A549 (cell line): ENCODE measurements at regions not wholly inside any gene's neighbourhood (a gene's known extent, or its start where the extent isn't known, plus 50 kb on each side); places are given as distances from the start of the nearest gene placed in this dataset.

Experiments used
- ATAC-seq, 2 experiments: fragments of 200-7000 bp in 1 of 2; fragments of >200 bp in 1 of 2; cut with Nextera tagmentation in 1 of 2; cut with Tn5 transposase in 1 of 2; 3 replicates each; pipeline versions ENCODE4 v1.8.0 to v1.9.1; 2018 to 2020; ENCODE audit warnings: mild to moderate bottlenecking in 1 of 2, moderate library complexity in 1 of 2
- CTCF ChIA-PET: fragments of 300-600 bp; sonication (Branson Sonifier 250); formaldehyde crosslinking; extraction: SDS; loops from one replicate; lab custom pipeline; 2021; ENCODE audit warnings: antibody characterized with exemption, inconsistent platforms; lab: Yijun Ruan, JAX
- POLR2A ChIA-PET: fragments of 350-600 bp; formaldehyde crosslinking; extraction: SDS; loops from one replicate; lab custom pipeline; 2021; ENCODE audit warnings: antibody characterized with exemption, inconsistent platforms; lab: Yijun Ruan, JAX
- DNase-seq, 2 experiments: peaks; one replicate each; pipeline versions ENCODE4 v3.0.0 to v3.0.0-alpha.2; 2011 to 2016; ENCODE audit warnings: low read depth in 1 of 2, low spot score in 1 of 2
- FAIRE-seq: peaks from 2 replicates; lab custom pipeline; 2011; peaks lifted over from hg19 to GRCh38; lab: Jason Lieb, UNC
- H3K27ac ChIP-seq, 2 experiments: fragments of >200 bp; sonication (Bioruptor Twin); formaldehyde crosslinking; 3 replicates each; pipeline ENCODE4 v1.5.1; 2016 to 2017
- H3K4me1 ChIP-seq: fragments of >200 bp; sonication (Bioruptor Twin); formaldehyde crosslinking; 3 replicates; pipeline ENCODE4 v1.6.1; 2016
- H3K4me2 ChIP-seq: fragments of >200 bp; sonication (Bioruptor Twin); formaldehyde crosslinking; 3 replicates; pipeline ENCODE4 v1.6.1; 2016
- H3K4me3 ChIP-seq: fragments of >200 bp; sonication (Bioruptor Twin); formaldehyde crosslinking; 3 replicates; pipeline ENCODE4 v1.5.1; 2016
- H3K9me3 ChIP-seq: fragments of >200 bp; sonication (Bioruptor Twin); formaldehyde crosslinking; 3 replicates; pipeline ENCODE4 v1.6.1; 2016
- CEBPB ChIP-seq, 2 experiments: fragments of >200 bp in 1 of 2; sonication (Bioruptor Twin) in 1 of 2; formaldehyde crosslinking in 1 of 2; IDR thresholded peaks; 2 replicates each; pipeline ENCODE4 v1.6.1; 2012 to 2016
- CHD4 ChIP-seq: fragments of 200-600 bp; sonication (generic); IDR thresholded peaks from 2 replicates; pipeline ENCODE4 v1.6.1; 2016; ENCODE audit warnings: antibody characterized with exemption, mild to moderate bottlenecking, borderline replicate concordance
- EHMT2 ChIP-seq: fragments of 200-600 bp; sonication (generic); IDR thresholded peaks from 2 replicates; pipeline ENCODE4 v1.6.1; 2016; ENCODE audit warnings: antibody characterized with exemption, low read depth, mild to moderate bottlenecking, moderate library complexity
- EP300 ChIP-seq, 2 experiments: fragments of >200 bp; sonication (Bioruptor Twin); formaldehyde crosslinking; IDR thresholded peaks; 2 replicates in 1 of 2; 3 replicates in 1 of 2; pipeline ENCODE4 v1.6.1; 2016 to 2017
- FOXS1 ChIP-seq: fragments of 250-450 bp; sonication (Bioruptor Pico); IDR thresholded peaks from 2 replicates; pipeline ENCODE4 v1.5.0; 2020; ENCODE audit warnings: mild to moderate bottlenecking, moderate library complexity
- HOXB13 ChIP-seq: fragments of 250-450 bp; sonication (Bioruptor Pico); IDR thresholded peaks from 2 replicates; pipeline ENCODE4 v1.5.0; 2020; ENCODE audit warnings: low read depth, mild to moderate bottlenecking, moderate library complexity
- JUN ChIP-seq, 2 experiments: fragments of >200 bp; sonication (Bioruptor Twin); formaldehyde crosslinking; IDR thresholded peaks; 2 replicates in 1 of 2; 3 replicates in 1 of 2; pipeline ENCODE4 v1.6.1; 2016 to 2017
- JUNB ChIP-seq: fragments of >200 bp; sonication (Bioruptor Twin); formaldehyde crosslinking; IDR thresholded peaks from 2 replicates; pipeline ENCODE4 v1.6.1; 2016
- MAFK ChIP-seq: fragments of 450-650 bp; IDR thresholded peaks from 2 replicates; pipeline ENCODE4 v1.6.1; 2014; ENCODE audit not compliant: partially characterized antibody
- NFE2L2 ChIP-seq: fragments of 150-350 bp; conservative IDR thresholded peaks from 2 replicates; pipeline ENCODE4 v1.6.1; 2014; ENCODE audit warnings: low read length
- NPAS2 ChIP-seq: fragments of 250-450 bp; sonication (Bioruptor Pico); IDR thresholded peaks from 2 replicates; pipeline ENCODE4 v1.8.0; 2022; ENCODE audit warnings: mild to moderate bottlenecking, moderate library complexity, borderline replicate concordance
- POLR2A ChIP-seq: IDR thresholded peaks from 2 replicates; pipeline ENCODE4 v1.6.1; 2012; ENCODE audit warnings: mild to moderate bottlenecking, low read length
- RCOR1 ChIP-seq: fragments of 150-350 bp; IDR thresholded peaks from 2 replicates; pipeline ENCODE4 v1.6.1; 2014; ENCODE audit warnings: antibody characterized with exemption, low read length, low read depth
- RNF2 ChIP-seq: fragments of 200-600 bp; sonication (generic); IDR thresholded peaks from 2 replicates; pipeline ENCODE4 v1.6.1; 2016; ENCODE audit warnings: low read depth, mild to moderate bottlenecking, antibody characterized with exemption, moderate library complexity, borderline replicate concordance
- SMC3 ChIP-seq: fragments of >200 bp; sonication (Bioruptor Twin); formaldehyde crosslinking; IDR thresholded peaks from 3 replicates; pipeline ENCODE4 v1.6.1; 2018; ENCODE audit warnings: inconsistent platforms
- ZFP36 ChIP-seq: fragments of 450-650 bp; IDR thresholded peaks from 2 replicates; pipeline ENCODE4 v1.6.1; 2014; ENCODE audit warnings: borderline replicate concordance; ENCODE audit not compliant: partially characterized antibody
- TF ChIP-seq, protein P1 (sequence below): fragments of 450-650 bp; IDR thresholded peaks from 2 replicates; pipeline ENCODE4 v1.6.1; 2014; ENCODE audit warnings: antibody characterized with exemption
- TF ChIP-seq, protein P2 (sequence below): fragments of >200 bp; sonication (Bioruptor Twin); formaldehyde crosslinking; IDR thresholded peaks from 3 replicates; pipeline ENCODE4 v1.6.1; 2016
- TF ChIP-seq, protein P3 (sequence below): fragments of 200-600 bp; sonication (generic); IDR thresholded peaks from 2 replicates; pipeline ENCODE4 v1.6.1; 2016; ENCODE audit warnings: antibody characterized with exemption, mild to moderate bottlenecking, moderate library complexity
- TF ChIP-seq, protein P4 (sequence below): fragments of >200 bp; sonication (Bioruptor Twin); formaldehyde crosslinking; IDR thresholded peaks from 3 replicates; pipeline ENCODE4 v1.5.1; 2016
- TF ChIP-seq, protein P5 (sequence below): IDR thresholded peaks from 2 replicates; pipeline ENCODE4 v1.6.1; 2012
- TF ChIP-seq, protein P6 (sequence below): fragments of 250-450 bp; sonication (Bioruptor Pico); IDR thresholded peaks from 2 replicates; pipeline ENCODE4 v1.5.0; 2021; ENCODE audit warnings: mild to moderate bottlenecking, moderate library complexity, borderline replicate concordance

DNA sequence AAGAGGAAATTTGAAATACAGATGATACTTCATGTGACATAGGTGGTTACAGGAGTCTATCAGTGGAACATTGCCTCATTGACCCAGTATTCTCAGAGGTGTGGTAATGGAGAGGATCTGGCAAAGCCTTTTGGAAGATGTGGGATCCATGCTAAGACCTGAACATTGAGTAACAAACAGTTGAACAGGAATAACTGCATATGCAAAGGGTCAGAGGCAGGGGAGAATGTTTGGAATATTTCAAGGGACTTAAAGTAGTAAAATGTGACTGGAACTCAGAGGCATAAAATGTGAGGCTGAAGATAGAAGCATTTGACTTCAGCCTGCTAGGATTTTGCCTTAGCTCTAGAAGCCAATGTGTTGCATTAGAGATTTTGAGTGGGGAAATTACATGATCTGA is 300.2 kb upstream of the ETAA1 start:
- POLR2A ChIA-PET: no interaction called here

DNA sequence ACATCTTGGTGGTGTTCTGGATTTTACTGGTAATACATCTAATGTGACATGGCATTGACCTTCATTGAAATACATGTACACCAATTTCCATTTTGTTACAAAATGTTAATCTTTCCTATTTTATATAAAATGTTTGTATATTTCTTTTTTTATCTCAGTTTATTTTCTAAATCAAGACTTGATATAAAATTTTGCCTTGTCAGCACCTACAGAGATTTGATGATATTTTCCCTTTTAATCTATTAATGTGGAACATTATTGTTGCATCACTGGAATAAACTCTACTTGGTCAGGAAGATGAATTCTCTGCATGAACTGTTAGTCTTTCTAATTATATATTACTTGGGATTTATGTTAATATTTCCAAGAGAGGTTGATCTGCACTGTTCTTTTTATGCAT is 294.0 kb upstream of the ETAA1 start:
- no peaks in the 10 kb centered on the region for H3K4me1 ChIP-seq
- ChIA-PET CTCF (no interaction called here), POLR2A (no interaction called here)
- TF ChIP-seq, protein P1, sequence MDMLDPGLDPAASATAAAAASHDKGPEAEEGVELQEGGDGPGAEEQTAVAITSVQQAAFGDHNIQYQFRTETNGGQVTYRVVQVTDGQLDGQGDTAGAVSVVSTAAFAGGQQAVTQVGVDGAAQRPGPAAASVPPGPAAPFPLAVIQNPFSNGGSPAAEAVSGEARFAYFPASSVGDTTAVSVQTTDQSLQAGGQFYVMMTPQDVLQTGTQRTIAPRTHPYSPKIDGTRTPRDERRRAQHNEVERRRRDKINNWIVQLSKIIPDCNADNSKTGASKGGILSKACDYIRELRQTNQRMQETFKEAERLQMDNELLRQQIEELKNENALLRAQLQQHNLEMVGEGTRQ: no peak
- peak; percentile 83 for TF ChIP-seq MAFK
- H3K9me3 ChIP-seq: peaks cover 14% of the 10 kb centered on the region; the same call in 2 of the 3 replicates
- no peak overlapping the region for H3K4me3 ChIP-seq
- FAIRE-seq (no peak), ATAC-seq (no peak), DNase-seq (no peak)
- H3K4me2 ChIP-seq: no peak overlapping the region
- no peak overlapping the region for H3K27ac ChIP-seq

More for the DNA sequence above, 300.2 kb upstream of the ETAA1 start:
- Histone ChIP-seq H3K4me1 (no peaks in the 10 kb centered on the region), H3K4me3 (no peak overlapping the region), H3K4me2 (no peak overlapping the region), H3K27ac (no peak overlapping the region), H3K9me3 (no peaks in the 10 kb centered on the region)
- CTCF ChIA-PET: no interaction called here
- FAIRE-seq: no peak
- TF ChIP-seq HOXB13 (CRISPR knock-in tag) (no peak), CHD4 (no peak), JUN (IDR thresholded peaks at IDR 0.05) (no peak), POLR2A (no peak), RCOR1 (no peak), CEBPB (IDR thresholded peaks at IDR 0.05) (no peak), NFE2L2 (no peak), EHMT2 (no peak), ZFP36 (no peak), SMC3 (no peak), RNF2 (no peak), NPAS2 (CRISPR knock-in tag) (no peak), FOXS1 (CRISPR knock-in tag) (no peak), JUNB (no peak), EP300 (IDR thresholded peaks at IDR 0.05) (no peak)
- TF ChIP-seq, protein P2, sequence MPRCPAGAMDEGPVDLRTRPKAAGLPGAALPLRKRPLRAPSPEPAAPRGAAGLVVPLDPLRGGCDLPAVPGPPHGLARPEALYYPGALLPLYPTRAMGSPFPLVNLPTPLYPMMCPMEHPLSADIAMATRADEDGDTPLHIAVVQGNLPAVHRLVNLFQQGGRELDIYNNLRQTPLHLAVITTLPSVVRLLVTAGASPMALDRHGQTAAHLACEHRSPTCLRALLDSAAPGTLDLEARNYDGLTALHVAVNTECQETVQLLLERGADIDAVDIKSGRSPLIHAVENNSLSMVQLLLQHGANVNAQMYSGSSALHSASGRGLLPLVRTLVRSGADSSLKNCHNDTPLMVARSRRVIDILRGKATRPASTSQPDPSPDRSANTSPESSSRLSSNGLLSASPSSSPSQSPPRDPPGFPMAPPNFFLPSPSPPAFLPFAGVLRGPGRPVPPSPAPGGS: no peak
- TF ChIP-seq, protein P3, sequence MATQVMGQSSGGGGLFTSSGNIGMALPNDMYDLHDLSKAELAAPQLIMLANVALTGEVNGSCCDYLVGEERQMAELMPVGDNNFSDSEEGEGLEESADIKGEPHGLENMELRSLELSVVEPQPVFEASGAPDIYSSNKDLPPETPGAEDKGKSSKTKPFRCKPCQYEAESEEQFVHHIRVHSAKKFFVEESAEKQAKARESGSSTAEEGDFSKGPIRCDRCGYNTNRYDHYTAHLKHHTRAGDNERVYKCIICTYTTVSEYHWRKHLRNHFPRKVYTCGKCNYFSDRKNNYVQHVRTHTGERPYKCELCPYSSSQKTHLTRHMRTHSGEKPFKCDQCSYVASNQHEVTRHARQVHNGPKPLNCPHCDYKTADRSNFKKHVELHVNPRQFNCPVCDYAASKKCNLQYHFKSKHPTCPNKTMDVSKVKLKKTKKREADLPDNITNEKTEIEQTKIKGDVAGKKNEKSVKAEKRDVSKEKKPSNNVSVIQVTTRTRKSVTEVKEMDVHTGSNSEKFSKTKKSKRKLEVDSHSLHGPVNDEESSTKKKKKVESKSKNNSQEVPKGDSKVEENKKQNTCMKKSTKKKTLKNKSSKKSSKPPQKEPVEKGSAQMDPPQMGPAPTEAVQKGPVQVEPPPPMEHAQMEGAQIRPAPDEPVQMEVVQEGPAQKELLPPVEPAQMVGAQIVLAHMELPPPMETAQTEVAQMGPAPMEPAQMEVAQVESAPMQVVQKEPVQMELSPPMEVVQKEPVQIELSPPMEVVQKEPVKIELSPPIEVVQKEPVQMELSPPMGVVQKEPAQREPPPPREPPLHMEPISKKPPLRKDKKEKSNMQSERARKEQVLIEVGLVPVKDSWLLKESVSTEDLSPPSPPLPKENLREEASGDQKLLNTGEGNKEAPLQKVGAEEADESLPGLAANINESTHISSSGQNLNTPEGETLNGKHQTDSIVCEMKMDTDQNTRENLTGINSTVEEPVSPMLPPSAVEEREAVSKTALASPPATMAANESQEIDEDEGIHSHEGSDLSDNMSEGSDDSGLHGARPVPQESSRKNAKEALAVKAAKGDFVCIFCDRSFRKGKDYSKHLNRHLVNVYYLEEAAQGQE: no peak
- TF ChIP-seq, protein P4, sequence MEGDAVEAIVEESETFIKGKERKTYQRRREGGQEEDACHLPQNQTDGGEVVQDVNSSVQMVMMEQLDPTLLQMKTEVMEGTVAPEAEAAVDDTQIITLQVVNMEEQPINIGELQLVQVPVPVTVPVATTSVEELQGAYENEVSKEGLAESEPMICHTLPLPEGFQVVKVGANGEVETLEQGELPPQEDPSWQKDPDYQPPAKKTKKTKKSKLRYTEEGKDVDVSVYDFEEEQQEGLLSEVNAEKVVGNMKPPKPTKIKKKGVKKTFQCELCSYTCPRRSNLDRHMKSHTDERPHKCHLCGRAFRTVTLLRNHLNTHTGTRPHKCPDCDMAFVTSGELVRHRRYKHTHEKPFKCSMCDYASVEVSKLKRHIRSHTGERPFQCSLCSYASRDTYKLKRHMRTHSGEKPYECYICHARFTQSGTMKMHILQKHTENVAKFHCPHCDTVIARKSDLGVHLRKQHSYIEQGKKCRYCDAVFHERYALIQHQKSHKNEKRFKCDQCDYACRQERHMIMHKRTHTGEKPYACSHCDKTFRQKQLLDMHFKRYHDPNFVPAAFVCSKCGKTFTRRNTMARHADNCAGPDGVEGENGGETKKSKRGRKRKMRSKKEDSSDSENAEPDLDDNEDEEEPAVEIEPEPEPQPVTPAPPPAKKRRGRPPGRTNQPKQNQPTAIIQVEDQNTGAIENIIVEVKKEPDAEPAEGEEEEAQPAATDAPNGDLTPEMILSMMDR: no peak
- TF ChIP-seq, protein P5, sequence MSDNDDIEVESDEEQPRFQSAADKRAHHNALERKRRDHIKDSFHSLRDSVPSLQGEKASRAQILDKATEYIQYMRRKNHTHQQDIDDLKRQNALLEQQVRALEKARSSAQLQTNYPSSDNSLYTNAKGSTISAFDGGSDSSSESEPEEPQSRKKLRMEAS: no peak
- TF ChIP-seq, protein P6, sequence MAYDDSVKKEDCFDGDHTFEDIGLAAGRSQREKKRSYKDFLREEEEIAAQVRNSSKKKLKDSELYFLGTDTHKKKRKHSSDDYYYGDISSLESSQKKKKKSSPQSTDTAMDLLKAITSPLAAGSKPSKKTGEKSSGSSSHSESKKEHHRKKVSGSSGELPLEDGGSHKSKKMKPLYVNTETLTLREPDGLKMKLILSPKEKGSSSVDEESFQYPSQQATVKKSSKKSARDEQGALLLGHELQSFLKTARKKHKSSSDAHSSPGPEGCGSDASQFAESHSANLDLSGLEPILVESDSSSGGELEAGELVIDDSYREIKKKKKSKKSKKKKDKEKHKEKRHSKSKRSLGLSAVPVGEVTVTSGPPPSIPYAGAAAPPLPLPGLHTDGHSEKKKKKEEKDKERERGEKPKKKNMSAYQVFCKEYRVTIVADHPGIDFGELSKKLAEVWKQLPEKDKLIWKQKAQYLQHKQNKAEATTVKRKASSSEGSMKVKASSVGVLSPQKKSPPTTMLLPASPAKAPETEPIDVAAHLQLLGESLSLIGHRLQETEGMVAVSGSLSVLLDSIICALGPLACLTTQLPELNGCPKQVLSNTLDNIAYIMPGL (CRISPR knock-in tag): no peak
- DNase-seq: no peak
- ATAC-seq: no peak
